GM12865 (cell line): ENCODE measurements at regions not wholly inside any gene's neighbourhood (a gene's known extent, or its start where the extent isn't known, plus 50 kb on each side); places are given as distances from the start of the nearest gene placed in this dataset.
"Not testable (repeated sequence)": the region's sequence is repeated elsewhere in the genome, so short reads cannot be mapped to it uniquely, and the experiment has no call there.

Source experiments
- DNase-seq: peaks from one replicate; pipeline ENCODE4 v3.0.0; 2010; ENCODE audit warnings: low read depth
- H3K4me3 ChIP-seq: 2 replicates; pipeline ENCODE4 v1.5.1; 2011; ENCODE audit warnings: mild to moderate bottlenecking, low read depth, low read length, control low read depth
- CTCF ChIP-seq: IDR thresholded peaks from 2 replicates; pipeline ENCODE4 v1.5.1; 2011; ENCODE audit warnings: low read length, control low read depth, low read depth, inconsistent platforms; ENCODE audit not compliant: insufficient read depth; ENCODE audit errors: missing control alignments

GRCh38 chr16:31810863-31811262 is 62.7 kb upstream of the ZNF267 start:
- H3K4me3 ChIP-seq = no peak overlapping the region
- DNase-seq = no peak
- no peak for TF ChIP-seq CTCF

DNA sequence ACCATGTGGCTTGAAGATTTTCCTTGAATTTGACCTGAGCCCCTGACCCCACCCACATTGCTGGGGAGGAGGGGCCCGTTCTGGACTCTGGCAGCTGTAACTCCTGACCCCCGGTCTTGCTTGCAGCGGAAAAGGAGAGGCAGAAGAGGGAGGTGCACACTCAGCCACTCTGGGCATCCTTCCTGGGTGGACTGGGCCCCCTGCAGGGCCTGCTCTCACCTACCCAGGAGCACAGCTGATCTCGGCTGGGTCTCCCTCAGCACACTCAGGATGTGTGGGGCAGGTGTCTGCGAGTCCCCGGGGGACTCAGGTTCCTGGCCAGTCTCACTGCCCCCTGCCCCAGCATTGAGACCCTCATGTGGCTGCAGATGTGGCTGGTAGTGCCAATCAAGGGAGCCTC is 57.5 kb upstream of the ZNF267 start:
- DNase-seq, H3K4me3 ChIP-seq: not testable (repeated sequence)

GRCh38 chr16:31819386-31819785 is 54.2 kb upstream of the ZNF267 start:
- TF ChIP-seq CTCF = no peak
- H3K4me3 ChIP-seq = no peak overlapping the region
- no peak for DNase-seq

GRCh38 chr16:31819948-31820347 is 53.7 kb upstream of the ZNF267 start:
- DNase-seq = no peak
- no peak overlapping the region for H3K4me3 ChIP-seq
- no peak for TF ChIP-seq CTCF
